Choroid plexus epithelial cell (primary cell): ENCODE measurements at regions not wholly inside any gene's neighbourhood (a gene's known extent, or its start where the extent isn't known, plus 50 kb on each side); places are given as distances from the start of the nearest gene placed in this dataset.

Experiments
- DNase-seq: peaks from one replicate; pipeline ENCODE4 v3.0.0-alpha.2; 2010; ENCODE audit warnings: low read depth
- H3K4me3 ChIP-seq: 2 replicates; pipeline ENCODE4 v1.5.1; 2011; ENCODE audit warnings: low read depth, mild to moderate bottlenecking, control low read depth, low read length, moderate library complexity
- CTCF ChIP-seq: conservative IDR thresholded peaks from 2 replicates; pipeline ENCODE4 v1.5.1; 2011; ENCODE audit warnings: low read depth, mild to moderate bottlenecking, control low read depth, inconsistent platforms, low read length, moderate library complexity

GRCh38 chr13:53605326-53605725 is 576.7 kb downstream of the OLFM4 start:
- no peak overlapping the region for H3K4me3 ChIP-seq
- no peak for DNase-seq
- no peak for TF ChIP-seq CTCF

- TF ChIP-seq CTCF: no peak
- DNase-seq: no peak
- no peak overlapping the region for H3K4me3 ChIP-seq
These were observed 583.6 kb downstream of the OLFM4 start for GRCh38 chr13:53612200-53612599.

- DNase-seq: no peak
- TF ChIP-seq CTCF: no peak
- no peak overlapping the region for H3K4me3 ChIP-seq
These were observed 593.8 kb downstream of the OLFM4 start for GRCh38 chr13:53622456-53622855.

GRCh38 chr13:53623146-53623545 is 594.5 kb downstream of the OLFM4 start:
- no peak for DNase-seq
- no peak for TF ChIP-seq CTCF
- no peak overlapping the region for H3K4me3 ChIP-seq

- H3K4me3 ChIP-seq: no peak overlapping the region
- DNase-seq: no peak
- no peak for TF ChIP-seq CTCF
These were observed 602.9 kb downstream of the OLFM4 start for GRCh38 chr13:53631511-53631910.

GRCh38 chr13:53638040-53638439 is 609.4 kb downstream of the OLFM4 start:
- DNase-seq: no peak
- TF ChIP-seq CTCF: no peak
- H3K4me3 ChIP-seq: no peak overlapping the region

- H3K4me3 ChIP-seq: no peak overlapping the region
- DNase-seq: no peak
- no peak for TF ChIP-seq CTCF
These were observed 613.7 kb downstream of the OLFM4 start for GRCh38 chr13:53642306-53642705.
